HG03159 (cell line): ENCODE measurements at regions not wholly inside any gene's neighbourhood (a gene's known extent, or its start where the extent isn't known, plus 50 kb on each side); places are given as distances from the start of the nearest gene placed in this dataset.
"Not testable (repeated sequence)": the region's sequence is repeated elsewhere in the genome, so short reads cannot be mapped to it uniquely, and the experiment has no call there.

Experiments
- ATAC-seq: cut with Tn5 transposase; IDR thresholded peaks from one replicate; pipeline ENCODE4 v1.9.1; 2021; ENCODE audit warnings: mild to moderate bottlenecking, moderate library complexity; ENCODE audit not compliant: unreplicated experiment

- ATAC-seq: not testable (repeated sequence)
Measured at GRCh38 chr5:21484498-21484889, 1368.7 kb downstream of the CDH12 start.

- not testable (repeated sequence) for ATAC-seq
Measured at GRCh38 chr5:21483790-21484497, 1369.2 kb downstream of the CDH12 start.

- not testable (repeated sequence) for ATAC-seq
Measured at GRCh38 chr5:21482983-21483650, 1370.0 kb downstream of the CDH12 start.

- ATAC-seq: not testable (repeated sequence)
Measured at GRCh38 chr5:21482522-21482921, 1370.6 kb downstream of the CDH12 start.

GRCh38 chr5:21481320-21482270 lies 1371.5 kb downstream of the CDH12 start:
- not testable (repeated sequence) for ATAC-seq

- not testable (repeated sequence) for ATAC-seq
Measured at GRCh38 chr5:21480054-21480453, 1373.1 kb downstream of the CDH12 start.

GRCh38 chr5:21473981-21474380 lies 1379.2 kb downstream of the CDH12 start:
- ATAC-seq: not testable (repeated sequence)

- ATAC-seq: not testable (repeated sequence)
Measured at GRCh38 chr5:21473436-21473835, 1379.7 kb downstream of the CDH12 start.

- not testable (repeated sequence) for ATAC-seq
Measured at GRCh38 chr5:21471691-21472090, 1381.5 kb downstream of the CDH12 start.

- not testable (repeated sequence) for ATAC-seq
Measured at GRCh38 chr5:21469523-21470101, 1383.5 kb downstream of the CDH12 start.

- ATAC-seq: not testable (repeated sequence)
Measured at GRCh38 chr5:21467544-21467943, 1385.6 kb downstream of the CDH12 start.

GRCh38 chr5:21459744-21460073 lies 1393.4 kb downstream of the CDH12 start:
- not testable (repeated sequence) for ATAC-seq

- no peak for ATAC-seq
Measured at GRCh38 chr5:21452449-21452848, 1400.7 kb downstream of the CDH12 start.

GRCh38 chr5:21432646-21433045 lies 1420.5 kb downstream of the CDH12 start:
- no peak for ATAC-seq

GRCh38 chr5:21424907-21425306 lies 1428.2 kb downstream of the CDH12 start:
- ATAC-seq: no peak

GRCh38 chr5:21419383-21419782 lies 1431.4 kb upstream of the CDH18 start:
- no peak for ATAC-seq

- ATAC-seq: not testable (repeated sequence)
Measured at GRCh38 chr5:21402089-21402488, 1414.1 kb upstream of the CDH18 start.

GRCh38 chr5:21398511-21398910 lies 1410.5 kb upstream of the CDH18 start:
- no peak for ATAC-seq

- ATAC-seq: no peak
Measured at GRCh38 chr5:21397693-21398092, 1409.7 kb upstream of the CDH18 start.

GRCh38 chr5:21391506-21391905 lies 1403.5 kb upstream of the CDH18 start:
- ATAC-seq: no peak

- ATAC-seq: not testable (repeated sequence)
Measured at GRCh38 chr5:21360754-21361153, 1372.8 kb upstream of the CDH18 start.
